ENCODE measurements at regions not wholly inside any gene's neighbourhood (a gene's known extent, or its start where the extent isn't known, plus 50 kb on each side); places are given as distances from the start of the nearest gene placed in this dataset.

DNA sequence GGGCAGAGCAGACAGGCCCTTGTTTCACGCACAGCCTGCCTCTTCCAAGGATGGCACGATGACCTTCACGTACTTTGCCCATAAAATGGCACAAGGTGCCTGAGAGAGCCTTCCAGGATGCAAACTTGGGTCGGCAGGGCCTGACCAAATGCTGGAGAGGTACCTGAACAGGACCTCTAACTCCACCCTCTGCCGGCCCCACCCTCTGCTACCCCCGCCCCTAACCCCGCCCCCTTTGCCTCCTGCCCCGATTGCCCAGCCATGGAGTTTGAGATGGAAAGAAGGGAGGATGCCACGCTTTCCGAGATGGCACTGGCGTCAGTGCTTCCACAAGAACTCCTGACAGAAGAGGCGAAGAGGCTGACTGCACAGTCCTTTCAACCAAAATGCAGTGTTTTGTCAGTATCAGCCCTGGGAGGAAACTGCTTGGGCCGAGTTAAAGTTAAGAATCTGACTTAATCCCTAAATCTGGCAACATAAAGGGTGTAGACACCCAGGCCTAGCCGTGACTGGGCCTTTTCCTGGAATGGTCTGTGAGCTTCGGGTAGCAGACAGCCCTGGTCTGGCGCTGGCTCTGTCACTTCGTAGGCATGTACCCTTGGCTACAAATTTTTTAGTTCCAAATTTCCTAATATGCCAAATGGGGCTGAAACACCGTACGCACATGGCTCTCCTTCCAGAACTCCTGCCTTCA, 230.3 kb upstream of the RGMA start:
- no peak for DNase-seq (ENCODE audit: low read depth in 2 of 2)

GRCh38 chr15:93317772-93318171, 228.8 kb upstream of the RGMA start:
- DNase-seq (ENCODE audit: low read depth in 2 of 2) = no peak

DNA sequence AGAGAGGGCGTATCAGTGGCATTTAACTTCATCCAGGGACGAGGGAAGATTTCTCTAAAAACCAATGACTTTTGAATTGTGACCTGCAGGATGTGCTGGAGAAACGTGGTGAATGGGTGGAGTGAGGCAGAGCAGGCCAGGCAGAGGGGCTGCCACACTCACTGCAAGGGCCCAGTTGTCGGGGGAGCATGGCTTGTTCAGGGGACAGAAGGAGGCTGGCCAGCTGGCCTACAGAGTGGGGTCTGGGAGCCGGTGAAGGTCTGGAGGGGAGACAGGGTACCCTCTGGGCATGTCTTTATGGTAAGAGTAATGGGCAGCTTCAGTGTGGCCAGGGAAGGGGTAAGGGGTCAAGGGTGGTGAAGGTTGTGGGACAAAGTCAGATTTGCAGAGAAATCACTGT, 225.2 kb upstream of the RGMA start:
- no peak for DNase-seq (ENCODE audit: low read depth in 2 of 2)

DNA sequence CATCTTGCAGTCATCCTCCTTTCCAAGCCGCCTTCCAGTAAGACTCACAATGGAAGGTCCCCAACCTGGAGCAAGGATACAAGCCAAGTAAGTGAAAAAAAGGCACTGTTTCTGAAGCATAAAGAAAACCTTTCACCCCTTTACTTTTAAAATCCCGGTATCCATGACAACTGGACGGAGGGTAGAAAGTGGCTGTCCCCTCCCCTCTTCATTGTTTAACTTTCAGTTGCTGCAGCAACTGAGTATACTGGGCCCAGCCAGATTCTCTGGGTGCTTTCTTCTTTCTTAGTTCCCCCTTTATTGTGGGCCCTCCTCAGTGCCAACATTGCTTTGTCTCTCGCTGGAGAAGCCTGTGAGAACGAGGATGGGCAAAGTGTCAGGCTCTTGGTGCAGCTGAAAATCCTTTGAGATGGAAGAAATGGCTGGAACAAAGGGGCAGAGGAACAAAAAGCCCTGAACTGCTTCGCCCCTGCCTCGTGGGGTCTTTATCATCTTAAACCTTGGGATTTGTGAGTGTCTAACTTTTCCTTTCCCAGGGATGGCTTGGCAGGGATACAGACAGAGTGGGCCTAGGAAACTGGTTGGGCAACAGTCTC, 224.0 kb upstream of the RGMA start:
- no peak for DNase-seq (ENCODE audit: low read depth in 2 of 2)

GRCh38 chr15:93311620-93312019, 222.6 kb upstream of the RGMA start:
- no peak for DNase-seq (ENCODE audit: low read depth in 2 of 2)

DNA sequence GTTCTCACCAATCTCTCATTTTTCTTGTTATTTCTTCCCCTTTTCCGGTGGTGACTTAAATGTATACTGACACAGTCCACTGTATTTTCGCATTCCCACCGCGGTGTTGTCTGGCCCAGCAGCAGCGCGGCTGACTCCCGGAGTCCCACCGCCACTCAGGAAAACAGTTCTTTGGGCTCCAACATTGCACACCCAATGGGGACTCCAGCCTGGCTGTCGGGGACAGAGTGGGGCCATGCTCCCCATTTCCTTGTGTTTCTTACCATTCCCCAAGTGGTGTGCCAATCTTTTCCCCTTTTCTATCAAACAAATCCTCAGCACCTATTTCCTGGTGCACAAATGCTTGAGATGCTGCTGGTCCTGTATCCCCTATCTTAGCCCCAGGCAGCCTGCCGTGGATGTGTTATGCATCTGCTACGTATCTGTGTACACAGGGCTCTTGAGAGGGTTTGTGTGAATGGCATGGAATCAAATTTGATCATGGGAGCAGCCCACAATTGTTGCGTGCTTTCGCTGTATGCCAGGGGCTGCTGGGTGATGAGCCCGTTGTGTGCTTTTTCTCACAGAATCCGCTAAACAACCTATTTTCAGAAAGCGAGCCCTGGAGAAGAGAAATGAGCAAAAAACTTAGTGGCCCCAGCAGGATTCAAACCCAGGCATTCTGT, 219.1 kb upstream of the RGMA start:
- DNase-seq (ENCODE audit: low read depth in 2 of 2) = no peak

- DNase-seq (ENCODE audit: low read depth in 2 of 2) = no peak
These were observed 218.5 kb upstream of the RGMA start for GRCh38 chr15:93307513-93307912.

GRCh38 chr15:93305306-93305705, 216.3 kb upstream of the RGMA start:
- DNase-seq (ENCODE audit: low read depth in 2 of 2) = no peak

DNA sequence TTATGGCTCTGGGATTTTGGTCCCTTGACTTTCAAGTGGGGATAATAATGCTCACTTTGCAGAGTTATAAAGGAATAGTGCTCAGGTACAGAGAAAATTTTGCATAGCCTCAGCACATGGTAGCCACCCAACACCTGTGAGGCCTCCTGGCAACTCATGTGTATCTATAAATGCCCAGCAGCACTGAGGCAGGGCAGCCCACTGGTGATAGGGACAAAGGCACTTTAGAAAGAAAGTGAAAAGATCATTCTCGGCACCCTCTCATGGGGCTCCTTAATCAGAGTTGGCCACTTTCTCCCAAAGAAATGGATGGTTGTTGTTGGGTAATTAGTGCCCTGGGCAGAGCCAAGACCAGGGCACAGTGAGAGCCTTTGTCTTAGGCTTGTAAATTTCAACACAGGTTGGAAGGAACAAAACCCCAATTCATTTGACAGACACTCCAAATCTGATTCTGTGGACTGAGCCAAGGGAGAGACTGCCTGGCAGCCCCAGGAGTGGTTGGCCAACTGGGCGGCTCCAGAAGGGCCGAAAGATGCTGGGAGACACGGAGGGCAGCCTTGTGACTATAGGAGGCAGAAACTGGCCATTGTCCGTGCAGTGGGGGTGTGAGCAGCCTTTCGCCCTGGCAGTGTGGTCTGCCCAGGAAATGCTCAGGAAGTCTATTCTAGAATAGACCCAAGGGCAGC, 213.2 kb upstream of the RGMA start:
- DNase-seq (ENCODE audit: low read depth in 2 of 2) = no peak

DNA sequence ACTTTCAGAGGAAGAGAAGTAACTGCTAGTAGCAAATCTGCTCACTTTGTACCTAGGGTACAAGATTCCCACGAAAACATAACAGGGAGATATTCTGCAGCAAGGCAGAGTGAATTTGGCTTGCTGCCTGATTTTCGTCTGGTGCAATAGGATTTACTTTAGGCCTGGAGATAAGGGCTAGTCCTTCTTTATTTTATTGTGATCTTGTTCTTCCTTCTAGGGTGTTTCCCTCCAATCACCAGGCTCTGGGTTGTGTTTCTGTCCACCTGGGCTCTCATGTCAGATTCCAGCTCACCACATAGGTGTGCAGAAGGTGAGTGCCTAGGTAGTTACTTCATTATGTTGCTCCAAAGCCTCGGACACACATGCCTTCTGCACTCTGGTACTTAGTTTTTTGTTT, 211.8 kb upstream of the RGMA start:
- no peak for DNase-seq (ENCODE audit: low read depth in 2 of 2)

- DNase-seq (ENCODE audit: low read depth in 2 of 2) = no peak
These were observed 210.7 kb upstream of the RGMA start for GRCh38 chr15:93299675-93300074.

- DNase-seq (ENCODE audit: low read depth in 2 of 2) = no peak
These were observed 209.9 kb upstream of the RGMA start for GRCh38 chr15:93298901-93299300.

GRCh38 chr15:93296759-93297500, 207.9 kb upstream of the RGMA start:
- no peak for DNase-seq (ENCODE audit: low read depth in 2 of 2)

DNA sequence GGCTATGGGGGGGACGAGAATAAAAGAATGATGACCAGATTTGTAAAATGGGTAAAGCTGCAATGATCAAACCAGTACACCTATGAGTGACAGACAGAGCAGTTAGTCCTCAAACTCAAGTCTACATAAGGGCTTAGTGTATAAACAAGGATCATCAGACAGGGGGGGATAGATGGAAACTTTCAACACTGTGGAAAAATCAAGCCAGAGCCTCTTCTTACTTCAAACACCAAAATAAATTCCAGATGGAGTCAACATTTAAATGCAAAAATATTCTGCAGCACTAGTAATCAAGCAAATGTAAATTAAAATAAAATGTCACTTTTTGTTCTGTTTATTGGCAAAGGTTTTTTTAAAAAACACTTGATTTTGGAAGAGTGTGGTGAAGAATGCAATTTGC, 205.9 kb upstream of the RGMA start:
- no peak for DNase-seq (ENCODE audit: low read depth in 2 of 2)

DNA sequence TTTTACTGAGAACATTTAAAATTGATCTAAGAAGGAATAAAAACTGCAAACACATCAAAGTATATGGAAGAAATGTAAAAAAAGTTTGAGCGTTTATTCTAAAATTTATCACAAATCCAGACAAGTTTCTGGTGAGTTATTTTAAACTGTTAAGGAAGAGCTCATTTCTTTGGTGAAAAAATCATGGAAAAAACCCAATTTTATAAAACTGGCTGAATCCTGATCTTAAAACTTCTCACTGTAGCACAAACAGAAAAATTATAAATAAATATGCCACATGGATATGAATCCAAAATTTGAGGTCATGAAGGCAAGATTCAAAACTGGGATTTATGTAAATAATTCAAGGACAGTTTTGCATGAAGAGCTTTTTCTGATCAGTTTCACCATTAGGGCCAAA, 205.1 kb upstream of the RGMA start:
- DNase-seq (ENCODE audit: low read depth in 2 of 2) = no peak

GRCh38 chr15:93291380-93291779, 202.4 kb upstream of the RGMA start:
- no peak for DNase-seq (ENCODE audit: low read depth in 2 of 2)

GRCh38 chr15:93290618-93290946, 201.6 kb upstream of the RGMA start:
- no peak for DNase-seq (ENCODE audit: low read depth in 2 of 2)

DNA sequence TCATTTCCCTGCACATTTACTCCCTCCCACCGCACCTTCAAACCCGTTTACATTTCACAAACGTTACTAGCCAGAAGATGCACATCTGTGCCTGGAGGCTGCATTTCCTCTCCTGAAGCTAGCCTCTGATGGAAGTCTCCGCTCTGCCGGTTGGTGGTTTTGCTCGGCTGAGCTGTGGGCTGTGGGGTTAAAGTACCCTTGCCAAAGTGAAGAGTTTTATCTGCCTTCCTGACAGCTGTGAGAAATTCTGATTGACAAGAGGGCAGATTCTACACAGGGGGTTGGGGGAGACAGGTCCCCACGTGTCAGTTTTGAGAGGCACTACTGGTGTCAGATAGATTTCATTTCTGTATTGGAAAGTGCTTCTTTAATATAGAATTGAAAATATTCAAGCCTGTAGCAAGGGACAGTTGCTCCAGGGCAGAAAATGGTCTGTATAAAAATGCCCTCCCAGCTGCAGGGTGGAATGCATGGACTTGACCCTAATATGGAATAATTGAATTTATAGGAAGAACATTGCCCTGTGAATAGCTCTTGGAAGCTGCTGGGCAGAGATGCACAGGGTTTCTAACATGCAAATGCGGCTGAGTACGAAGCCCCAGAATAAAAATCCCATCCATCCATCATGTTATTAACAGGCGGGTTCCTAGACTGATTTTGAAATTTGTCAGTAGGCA, 201.1 kb upstream of the RGMA start:
- DNase-seq (ENCODE audit: low read depth in 2 of 2) = no peak

DNA sequence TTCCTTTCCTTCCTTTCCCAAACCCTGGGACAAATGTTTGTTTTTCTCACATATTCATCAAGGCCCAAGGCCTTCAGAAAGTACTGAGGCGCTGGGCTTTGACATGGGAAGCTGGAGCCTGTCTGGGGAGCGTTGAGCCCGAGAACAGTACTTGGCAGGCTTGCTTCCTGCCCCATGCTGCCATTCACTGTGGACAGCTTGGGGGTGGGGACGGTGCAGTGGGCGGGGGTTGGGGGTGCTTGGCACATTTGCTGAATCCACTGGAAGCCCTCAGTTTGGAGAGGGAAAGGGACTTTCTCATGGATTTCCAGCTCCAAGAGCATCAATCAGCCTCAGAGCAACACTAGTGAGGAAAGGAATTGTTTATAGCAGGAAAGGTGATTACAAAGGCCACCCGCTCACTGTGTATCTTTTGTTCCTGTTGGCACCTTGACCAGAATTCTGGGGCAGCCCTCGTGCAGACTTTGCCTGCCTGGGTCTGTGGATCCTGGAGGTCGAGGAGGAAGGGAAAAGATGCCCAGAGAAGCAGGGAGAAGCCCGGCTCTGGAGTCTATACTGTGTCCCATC, 199.8 kb upstream of the RGMA start:
- DNase-seq (ENCODE audit: low read depth in 2 of 2) = no peak

GRCh38 chr15:93286446-93286845, 197.4 kb upstream of the RGMA start:
- DNase-seq (ENCODE audit: low read depth in 2 of 2) = no peak

DNA sequence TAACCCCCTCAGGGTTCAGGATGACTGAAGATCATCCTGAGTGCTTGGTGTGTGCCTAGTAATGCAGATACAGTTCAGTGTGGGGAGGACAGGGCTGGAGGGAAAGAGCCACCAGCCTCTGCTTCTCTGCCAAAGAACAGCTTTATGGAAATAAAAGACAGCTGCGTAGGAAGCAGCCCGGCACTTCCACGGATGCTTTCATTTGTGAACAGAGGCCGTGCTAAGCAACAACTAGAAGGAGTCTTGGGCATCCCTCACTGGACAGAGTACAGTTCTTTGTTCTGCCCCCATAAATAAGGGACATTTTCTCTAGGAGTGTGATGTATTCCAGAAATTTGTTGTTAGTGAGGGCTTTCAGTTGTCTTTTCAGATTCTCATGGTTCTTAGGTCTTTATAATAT, 194.8 kb upstream of the RGMA start:
- DNase-seq (ENCODE audit: low read depth in 2 of 2) = no peak
